Mesenchymal stem cell (in vitro differentiated cells and primary cell): ENCODE measurements at regions not wholly inside any gene's neighbourhood (a gene's known extent, or its start where the extent isn't known, plus 50 kb on each side); places are given as distances from the start of the nearest gene placed in this dataset.

Experiments
- DNase-seq: peaks from one replicate; pipeline ENCODE4 v3.0.0-alpha.2; 2013
- H2AFZ ChIP-seq: one replicate; pipeline ENCODE4 v1.6.1; 2013; ENCODE audit warnings: low read depth, mild to moderate bottlenecking, control low read depth, inconsistent platforms, low read length, moderate library complexity
- H2AK5ac ChIP-seq: 2 replicates; pipeline ENCODE4 v1.6.1; 2013; ENCODE audit warnings: low read length, moderate library complexity, mild to moderate bottlenecking, inconsistent platforms; ENCODE audit not compliant: severe bottlenecking
- H2BK120ac ChIP-seq: one replicate; pipeline ENCODE4 v1.6.1; 2013; ENCODE audit warnings: low read depth, mild to moderate bottlenecking, inconsistent platforms, low read length, moderate library complexity
- H2BK12ac ChIP-seq, 2 experiments: one replicate each; pipeline ENCODE4 v1.6.1; 2013; ENCODE audit warnings: inconsistent platforms in 2 of 2, low read length in 2 of 2, mild to moderate bottlenecking in 2 of 2, moderate library complexity in 2 of 2, control low read depth in 1 of 2
- H2BK15ac ChIP-seq: one replicate; pipeline ENCODE4 v1.6.1; 2013; ENCODE audit warnings: mild to moderate bottlenecking, low read depth, inconsistent platforms; ENCODE audit not compliant: poor library complexity, severe bottlenecking
- H2BK5ac ChIP-seq: 2 replicates; pipeline ENCODE4 v1.6.1; 2013; ENCODE audit warnings: low read depth, mild to moderate bottlenecking, low read length, control low read depth, inconsistent platforms; ENCODE audit not compliant: poor library complexity, severe bottlenecking
- H3K14ac ChIP-seq, 2 experiments: one replicate each; pipeline ENCODE4 v1.6.1; 2013; ENCODE audit warnings: inconsistent platforms in 2 of 2, low read length in 2 of 2, control low read depth in 1 of 2, mild to moderate bottlenecking in 1 of 2, moderate library complexity in 1 of 2
- H3K18ac ChIP-seq, 2 experiments: one replicate each; pipeline ENCODE4 v1.6.1; 2013; ENCODE audit warnings: inconsistent platforms in 2 of 2, low read length in 2 of 2, control low read depth in 1 of 2, low read depth in 1 of 2, mild to moderate bottlenecking in 1 of 2
- H3K23ac ChIP-seq, 2 experiments: one replicate each; pipeline ENCODE4 v1.6.1; 2013; ENCODE audit warnings: inconsistent platforms in 2 of 2, low read length in 2 of 2, mild to moderate bottlenecking in 2 of 2, moderate library complexity in 2 of 2, control low read depth in 1 of 2
- H3K27ac ChIP-seq: 2 replicates; pipeline ENCODE4 v1.5.1; 2013; ENCODE audit warnings: mild to moderate bottlenecking, moderate library complexity, low read length, control low read depth, inconsistent platforms; ENCODE audit not compliant: poor library complexity, severe bottlenecking
- H3K27me3 ChIP-seq, 2 experiments: 2 replicates each; pipeline versions ENCODE4 v1.6.1 to v1.7.0; 2013; ENCODE audit warnings: low read length in 2 of 2, mild to moderate bottlenecking in 2 of 2, moderate library complexity in 2 of 2, control low read depth in 1 of 2, inconsistent platforms in 1 of 2; ENCODE audit not compliant: control insufficient read depth in 1 of 2, insufficient read depth in 1 of 2
- H3K36me3 ChIP-seq, 2 experiments: 2 replicates each; pipeline versions ENCODE4 v1.6.1 to v1.7.0; 2013; ENCODE audit warnings: low read length in 2 of 2, control low read depth in 1 of 2, inconsistent platforms in 1 of 2, low read depth in 1 of 2, mild to moderate bottlenecking in 1 of 2; ENCODE audit not compliant: insufficient read depth in 2 of 2, control insufficient read depth in 1 of 2
- H3K4ac ChIP-seq, 2 experiments: one replicate each; pipeline ENCODE4 v1.6.1; 2013; ENCODE audit warnings: inconsistent platforms in 2 of 2, low read length in 2 of 2, mild to moderate bottlenecking in 2 of 2, moderate library complexity in 2 of 2, control low read depth in 1 of 2, low read depth in 1 of 2
- H3K4me1 ChIP-seq: 2 replicates; pipeline ENCODE4 v1.6.1; 2013; ENCODE audit warnings: low read depth, low read length, control low read depth; ENCODE audit not compliant: control insufficient read depth, insufficient read depth
- H3K4me2 ChIP-seq: 2 replicates; pipeline ENCODE4 v1.6.1; 2013; ENCODE audit warnings: low read length, mild to moderate bottlenecking, inconsistent platforms; ENCODE audit not compliant: poor library complexity, severe bottlenecking
- H3K4me3 ChIP-seq, 2 experiments: 2 replicates each; pipeline versions ENCODE4 v1.5.1 to v1.7.0; 2013; ENCODE audit warnings: low read length in 2 of 2, mild to moderate bottlenecking in 2 of 2, control low read depth in 1 of 2, low read depth in 1 of 2; ENCODE audit not compliant: insufficient read depth in 1 of 2
- H3K79me1 ChIP-seq: replicated peaks from 2 replicates; pipeline ENCODE4 v1.6.1; 2013; ENCODE audit warnings: mild to moderate bottlenecking, control low read depth, low read length, inconsistent platforms; ENCODE audit not compliant: poor library complexity, severe bottlenecking
- H3K9ac ChIP-seq: 2 replicates; pipeline ENCODE4 v1.7.0; 2013; ENCODE audit warnings: mild to moderate bottlenecking, low read length, moderate library complexity
- H3K9me3 ChIP-seq: 2 replicates; pipeline ENCODE4 v1.7.0; 2013; ENCODE audit warnings: mild to moderate bottlenecking, low read length; ENCODE audit not compliant: control insufficient read depth
- H4K8ac ChIP-seq: one replicate; pipeline ENCODE4 v1.6.1; 2013; ENCODE audit warnings: inconsistent platforms, mild to moderate bottlenecking, low read length, moderate library complexity
- H4K91ac ChIP-seq: one replicate; pipeline ENCODE4 v1.6.1; 2013; ENCODE audit warnings: mild to moderate bottlenecking, low read length, inconsistent platforms
- WGBS: methylation state at CpG from one replicate; pipeline ENCODE4 v1.1.7; 2013; ENCODE audit warnings: mixed read lengths; 5-methylcytosine and 5-hydroxymethylcytosine counted together

- no peak overlapping the region for H3K4ac ChIP-seq
- H3K4me1 ChIP-seq, result no peaks in the 10 kb centered on the region
- no peak overlapping the region for H2BK120ac ChIP-seq
- H4K91ac ChIP-seq, result no peak overlapping the region
- no peak overlapping the region for H3K23ac ChIP-seq
- WGBS, result 53% methylated on average over 6 of the region's 6 CpGs
- H3K36me3 ChIP-seq, result no peaks in the 10 kb centered on the region
- peak; percentile 2 for DNase-seq
- no peak overlapping the region for H2BK15ac ChIP-seq
- no peak overlapping the region for H2BK12ac ChIP-seq
- H3K18ac ChIP-seq, result no peak overlapping the region
- H2AFZ ChIP-seq, result no peak overlapping the region
- no peak overlapping the region for H2AK5ac ChIP-seq
- H3K27ac ChIP-seq, result no peak overlapping the region
- no peak overlapping the region for H3K4me3 ChIP-seq
- no peak overlapping the region for H3K14ac ChIP-seq
- H3K27me3 ChIP-seq, result no peaks in the 10 kb centered on the region
- no peak overlapping the region for H4K8ac ChIP-seq
- no peaks in the 10 kb centered on the region for H3K9me3 ChIP-seq
- no peak overlapping the region for H2BK5ac ChIP-seq
- no peak overlapping the region for H3K9ac ChIP-seq
- no peaks in the 10 kb centered on the region for H3K79me1 ChIP-seq
- no peak overlapping the region for H3K4me2 ChIP-seq
These were observed 358.9 kb upstream of the SASH1 start for GRCh38 chr6:147983581-147984366.

- H2AFZ ChIP-seq, result no peak overlapping the region
- no peak overlapping the region for H2BK120ac ChIP-seq
- no peak overlapping the region for H2BK12ac ChIP-seq
- no peaks in the 10 kb centered on the region for H3K9me3 ChIP-seq
- no peak overlapping the region for H3K4me2 ChIP-seq
- H3K9ac ChIP-seq, result no peak overlapping the region
- H3K4ac ChIP-seq, result no peak overlapping the region
- H3K27ac ChIP-seq, result no peak overlapping the region
- no peak overlapping the region for H2AK5ac ChIP-seq
- H4K91ac ChIP-seq, result no peak overlapping the region
- H2BK15ac ChIP-seq, result no peak overlapping the region
- H3K18ac ChIP-seq, result no peak overlapping the region
- 100% methylated on average over 1 of the region's 3 CpGs for WGBS
- no peaks in the 10 kb centered on the region for H3K4me1 ChIP-seq
- H2BK5ac ChIP-seq, result no peak overlapping the region
- H3K36me3 ChIP-seq, result no peaks in the 10 kb centered on the region
- no peak overlapping the region for H4K8ac ChIP-seq
- no peaks in the 10 kb centered on the region for H3K27me3 ChIP-seq
- peak; percentile 37 for DNase-seq
- H3K23ac ChIP-seq, result no peak overlapping the region
- no peak overlapping the region for H3K4me3 ChIP-seq
- H3K79me1 ChIP-seq, result no peaks in the 10 kb centered on the region
- H3K14ac ChIP-seq, result no peak overlapping the region
These were observed 355.8 kb upstream of the SASH1 start for GRCh38 chr6:147986846-147987245.

DNA sequence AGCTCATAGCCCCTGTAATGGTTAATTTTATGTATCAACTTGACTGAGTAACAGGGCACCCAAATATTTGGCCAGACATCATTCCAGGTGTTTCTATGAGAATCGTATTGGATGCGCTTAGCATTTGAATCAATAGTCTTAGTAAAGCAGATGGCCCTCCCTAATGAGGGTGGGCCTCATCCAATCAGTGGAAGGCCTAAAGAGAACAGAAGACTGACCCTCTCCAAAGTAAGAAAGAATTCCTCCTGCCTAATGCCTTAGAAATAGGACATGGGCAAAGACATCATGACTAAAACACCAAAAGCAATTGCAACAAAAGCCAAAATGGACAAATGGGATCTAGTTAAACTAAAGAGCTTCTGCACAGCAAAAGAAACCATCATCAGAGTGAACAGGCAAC, 352.5 kb upstream of the SASH1 start:
- WGBS, result 94% methylated on average over 2 of the region's 2 CpGs
- no peak for DNase-seq
- no peak overlapping the region for H3K9ac ChIP-seq

GRCh38 chr6:147991961-147992360, 350.7 kb upstream of the SASH1 start:
- no peak overlapping the region for H3K27ac ChIP-seq
- H3K4ac ChIP-seq, result no peak overlapping the region
- H4K8ac ChIP-seq, result no peak overlapping the region
- H3K4me1 ChIP-seq, result no peaks in the 10 kb centered on the region
- no peak for DNase-seq
- H3K9ac ChIP-seq, result no peak overlapping the region
- no peak overlapping the region for H3K4me3 ChIP-seq
- H2BK120ac ChIP-seq, result no peak overlapping the region
- no peak overlapping the region for H2BK15ac ChIP-seq
- H3K36me3 ChIP-seq, result no peaks in the 10 kb centered on the region
- no peak overlapping the region for H3K23ac ChIP-seq
- H3K27me3 ChIP-seq, result no peaks in the 10 kb centered on the region
- H2AFZ ChIP-seq, result no peak overlapping the region
- no peaks in the 10 kb centered on the region for H3K79me1 ChIP-seq
- H2BK5ac ChIP-seq, result no peak overlapping the region
- 95% methylated on average over 3 of the region's 3 CpGs for WGBS
- H3K14ac ChIP-seq, result no peak overlapping the region
- no peak overlapping the region for H3K4me2 ChIP-seq
- H3K9me3 ChIP-seq, result no peaks in the 10 kb centered on the region
- no peak overlapping the region for H2BK12ac ChIP-seq
- no peak overlapping the region for H4K91ac ChIP-seq
- H3K18ac ChIP-seq, result no peak overlapping the region
- no peak overlapping the region for H2AK5ac ChIP-seq

More for the DNA sequence above, 352.5 kb upstream of the SASH1 start:
- Histone ChIP-seq H3K14ac (no peak overlapping the region), H4K8ac (no peak overlapping the region), H2BK15ac (no peak overlapping the region), H3K36me3 (no peaks in the 10 kb centered on the region), H3K23ac (no peak overlapping the region), H3K4me2 (no peak overlapping the region), H3K9me3 (no peaks in the 10 kb centered on the region), H3K79me1 (no peaks in the 10 kb centered on the region), H3K27me3 (no peaks in the 10 kb centered on the region), H2BK120ac (no peak overlapping the region), H3K18ac (no peak overlapping the region), H4K91ac (no peak overlapping the region), H2AK5ac (no peak overlapping the region), H2AFZ (no peak overlapping the region), H3K4ac (no peak overlapping the region), H2BK12ac (no peak overlapping the region), H3K4me3 (no peak overlapping the region), H3K4me1 (no peaks in the 10 kb centered on the region), H3K27ac (no peak overlapping the region), H2BK5ac (no peak overlapping the region)
